ENCODE measurements at regions not wholly inside any gene's neighbourhood (a gene's known extent, or its start where the extent isn't known, plus 50 kb on each side); places are given as distances from the start of the nearest gene placed in this dataset.

GRCh38 chr6:164130585-164130984 lies 716.1 kb downstream of the QKI start:
- no peak for DNase-seq

- DNase-seq, result no peak
Observed at GRCh38 chr6:164130151-164130550, 715.6 kb downstream of the QKI start.

GRCh38 chr6:164129218-164129617 lies 714.7 kb downstream of the QKI start:
- no peak for DNase-seq

GRCh38 chr6:164128101-164128500 lies 713.6 kb downstream of the QKI start:
- no peak for DNase-seq

- no peak for DNase-seq
Observed at GRCh38 chr6:164124986-164125385, 710.5 kb downstream of the QKI start.

GRCh38 chr6:164124473-164124872 lies 710.0 kb downstream of the QKI start:
- no peak for DNase-seq

GRCh38 chr6:164122109-164122508 lies 707.6 kb downstream of the QKI start:
- no peak for DNase-seq

GRCh38 chr6:164121527-164121926 lies 707.0 kb downstream of the QKI start:
- no peak for DNase-seq

GRCh38 chr6:164114651-164115050 lies 700.1 kb downstream of the QKI start:
- DNase-seq, result no peak

- DNase-seq, result no peak
Observed at GRCh38 chr6:164114051-164114450, 699.5 kb downstream of the QKI start.

GRCh38 chr6:164113637-164114036 lies 699.1 kb downstream of the QKI start:
- DNase-seq, result no peak

GRCh38 chr6:164109770-164110140 lies 695.2 kb downstream of the QKI start:
- no peak for DNase-seq

GRCh38 chr6:164108869-164109769 lies 694.6 kb downstream of the QKI start:
- DNase-seq, result no peak

GRCh38 chr6:164108092-164108491 lies 693.6 kb downstream of the QKI start:
- no peak for DNase-seq

GRCh38 chr6:164107297-164107995 lies 692.9 kb downstream of the QKI start:
- DNase-seq, result no peak

- no peak for DNase-seq
Observed at GRCh38 chr6:164106345-164106769, 691.8 kb downstream of the QKI start.

GRCh38 chr6:164105705-164106104 lies 691.2 kb downstream of the QKI start:
- DNase-seq, result no peak

- no peak for DNase-seq
Observed at GRCh38 chr6:164104432-164104831, 689.9 kb downstream of the QKI start.

- DNase-seq, result no peak
Observed at GRCh38 chr6:164102693-164103092, 688.2 kb downstream of the QKI start.

- no peak for DNase-seq
Observed at GRCh38 chr6:164101859-164102258, 687.3 kb downstream of the QKI start.

- no peak for DNase-seq
Observed at GRCh38 chr6:164099269-164099865, 684.8 kb downstream of the QKI start.

GRCh38 chr6:164098857-164099267 lies 684.3 kb downstream of the QKI start:
- no peak for DNase-seq

GRCh38 chr6:164097551-164098398 lies 683.3 kb downstream of the QKI start:
- DNase-seq, result no peak
